ENCODE measurements at regions not wholly inside any gene's neighbourhood (a gene's known extent, or its start where the extent isn't known, plus 50 kb on each side); places are given as distances from the start of the nearest gene placed in this dataset.

GRCh38 chr19:31432201-31432810, 83.1 kb upstream of the TSHZ3 start:
- ChIA-PET CTCF (interaction anchor here (0.8 to 1.7 kb wide), 2 partner anchors 13 to 47 kb away, joined by 3 to 4 read pairs; no protein-coding TSS in a partner anchor), POLR2A (no interaction called here)
- no peak for DNase-seq (ENCODE audit: low read depth)
- TF ChIP-seq CTCF (IDR thresholded peaks at IDR 0.05; ENCODE audit: insufficient read depth, low read depth, low read length) = no peak
- Histone ChIP-seq H3K27me3 (ENCODE audit: control insufficient read depth, insufficient read depth, low read length) (no peaks in the 10 kb centered on the region), H3K4me3 (ENCODE audit: low read depth, low read length) (no peak overlapping the region), H3K36me3 (ENCODE audit: control insufficient read depth, insufficient read depth, low read length) (no peaks in the 10 kb centered on the region)

GRCh38 chr19:31436121-31436776, 87.0 kb upstream of the TSHZ3 start:
- Histone ChIP-seq H3K4me3 (ENCODE audit: low read depth, low read length) (no peak overlapping the region), H3K27me3 (ENCODE audit: control insufficient read depth, insufficient read depth, low read length) (no peaks in the 10 kb centered on the region; the same call in 1 of the 2 replicates), H3K36me3 (ENCODE audit: control insufficient read depth, insufficient read depth, low read length) (no peaks in the 10 kb centered on the region)
- DNase-seq (ENCODE audit: low read depth) = no peak
- CTCF ChIA-PET = interaction anchor here (0.7 kb wide), 1 partner anchor 382 kb away, joined by 3 read pairs; no protein-coding TSS in a partner anchor
- POLR2A ChIA-PET = no interaction called here
- no peak for TF ChIP-seq CTCF (IDR thresholded peaks at IDR 0.05; ENCODE audit: insufficient read depth, low read depth, low read length)

- no peaks in the 10 kb centered on the region; the same call in 1 of the 2 replicates for H3K27me3 ChIP-seq (ENCODE audit: control insufficient read depth, insufficient read depth, low read length)
- no peak for DNase-seq (ENCODE audit: low read depth)
- ChIA-PET POLR2A (no interaction called here), CTCF (no interaction called here)
- no peak overlapping the region for H3K4me3 ChIP-seq (ENCODE audit: low read depth, low read length)
- no peak for TF ChIP-seq CTCF (IDR thresholded peaks at IDR 0.05; ENCODE audit: insufficient read depth, low read depth, low read length)
- no peaks in the 10 kb centered on the region for H3K36me3 ChIP-seq (ENCODE audit: control insufficient read depth, insufficient read depth, low read length)
Measured at GRCh38 chr19:31438401-31439269, 89.4 kb upstream of the TSHZ3 start.

GRCh38 chr19:31439270-31439573, 90.0 kb upstream of the TSHZ3 start:
- TF ChIP-seq CTCF (IDR thresholded peaks at IDR 0.05; ENCODE audit: insufficient read depth, low read depth, low read length) = no peak
- Histone ChIP-seq H3K4me3 (ENCODE audit: low read depth, low read length) (no peak overlapping the region), H3K36me3 (ENCODE audit: control insufficient read depth, insufficient read depth, low read length) (no peaks in the 10 kb centered on the region), H3K27me3 (ENCODE audit: control insufficient read depth, insufficient read depth, low read length) (no peaks in the 10 kb centered on the region; the same call in 1 of the 2 replicates)
- POLR2A ChIA-PET = no interaction called here
- CTCF ChIA-PET = no interaction called here
- no peak for DNase-seq (ENCODE audit: low read depth)

GRCh38 chr19:31444931-31445330, 95.7 kb upstream of the TSHZ3 start:
- POLR2A ChIA-PET = no interaction called here
- Histone ChIP-seq H3K27me3 (ENCODE audit: control insufficient read depth, insufficient read depth, low read length) (no peaks in the 10 kb centered on the region), H3K4me3 (ENCODE audit: low read depth, low read length) (no peak overlapping the region), H3K36me3 (ENCODE audit: control insufficient read depth, insufficient read depth, low read length) (no peaks in the 10 kb centered on the region)
- no peak for DNase-seq (ENCODE audit: low read depth)
- CTCF ChIA-PET = no interaction called here
- TF ChIP-seq CTCF (IDR thresholded peaks at IDR 0.05; ENCODE audit: insufficient read depth, low read depth, low read length) = no peak

All from BJ (cell line).